CD14-positive monocyte (primary cell): ENCODE measurements at regions not wholly inside any gene's neighbourhood (a gene's known extent, or its start where the extent isn't known, plus 50 kb on each side); places are given as distances from the start of the nearest gene placed in this dataset.

Source experiments
- DNase-seq, 3 donors: peaks; one replicate each; pipeline ENCODE4 v3.0.0-alpha.2; 2011 to 2022
- H2AFZ ChIP-seq: 2 replicates; pipeline ENCODE4 v1.6.0; 2012; ENCODE audit warnings: mild to moderate bottlenecking, low read depth, low read length, inconsistent platforms; ENCODE audit not compliant: insufficient read depth, poor library complexity, severe bottlenecking
- H3K27ac ChIP-seq, 2 donors: 1 replicate in 1 of 2; 2 replicates in 1 of 2; pipeline ENCODE4 v1.5.1; 2012 to 2013; ENCODE audit warnings: low read length in 2 of 2, control low read depth in 1 of 2, inconsistent platforms in 1 of 2, low read depth in 1 of 2, mild to moderate bottlenecking in 1 of 2
- H3K27me3 ChIP-seq, 2 donors: one replicate each; pipeline versions ENCODE4 v1.6.0 to v1.6.1; 2011 to 2013; ENCODE audit warnings: low read length in 2 of 2; ENCODE audit not compliant: control insufficient read depth in 2 of 2, insufficient read depth in 2 of 2
- H3K36me3 ChIP-seq, 2 donors: replicated peaks in 1 of 2; 1 replicate in 1 of 2; 2 replicates in 1 of 2; pipeline versions ENCODE4 v1.5.1 to v1.6.1; 2012 to 2013; ENCODE audit warnings: low read length in 2 of 2, control low read depth in 1 of 2, inconsistent platforms in 1 of 2, mild to moderate bottlenecking in 1 of 2; ENCODE audit not compliant: insufficient read depth in 2 of 2, control insufficient read depth in 1 of 2
- H3K4me1 ChIP-seq, 2 donors: 1 replicate in 1 of 2; 2 replicates in 1 of 2; pipeline versions ENCODE4 v1.5.1 to v1.6.1; 2012 to 2013; ENCODE audit warnings: low read length in 2 of 2, control low read depth in 1 of 2, inconsistent platforms in 1 of 2, mild to moderate bottlenecking in 1 of 2, moderate library complexity in 1 of 2; ENCODE audit not compliant: insufficient read depth in 2 of 2, control insufficient read depth in 1 of 2
- H3K4me2 ChIP-seq: replicated peaks from 2 replicates; pipeline ENCODE3; 2012; ENCODE audit warnings: low read length, moderate library complexity, mild to moderate bottlenecking; ENCODE audit not compliant: poor library complexity, severe bottlenecking; ENCODE audit errors: extremely low read depth
- H3K4me3 ChIP-seq, 3 experiments: fragments of 200-600 bp in 1 of 3; sonication (generic) in 1 of 3; replicated peaks in 1 of 3; 1 replicate in 2 of 3; 2 replicates in 1 of 3; pipeline ENCODE4 v1.5.1; 2011 to 2013; ENCODE audit warnings: low read length in 3 of 3, mild to moderate bottlenecking in 3 of 3, control low read depth in 2 of 3, low read depth in 2 of 3, inconsistent platforms in 1 of 3, moderate library complexity in 1 of 3
- H3K79me2 ChIP-seq: 2 replicates; pipeline ENCODE4 v1.6.0; 2012; ENCODE audit warnings: mild to moderate bottlenecking, control low read depth, inconsistent platforms, low read length, moderate library complexity; ENCODE audit not compliant: insufficient read depth
- H3K9ac ChIP-seq: 2 replicates; pipeline ENCODE4 v1.6.0; 2017; ENCODE audit warnings: low read length, mild to moderate bottlenecking; ENCODE audit not compliant: insufficient read depth, poor library complexity, severe bottlenecking
- H3K9me3 ChIP-seq, 2 donors: replicated peaks in 1 of 2; 1 replicate in 1 of 2; 2 replicates in 1 of 2; pipeline versions ENCODE4 v1.5.1 to v1.6.1; 2012 to 2013; ENCODE audit warnings: low read length in 2 of 2, control low read depth in 1 of 2; ENCODE audit not compliant: control insufficient read depth in 1 of 2, insufficient read depth in 1 of 2
- H4K20me1 ChIP-seq: 2 replicates; pipeline ENCODE4 v1.6.0; 2012; ENCODE audit warnings: mild to moderate bottlenecking, low read length, control low read depth, moderate library complexity; ENCODE audit not compliant: insufficient read depth
- H3K27ac Mint-ChIP-seq, 7 donors: one replicate each; pipeline ENCODE4 v1.8.0; 2020; ENCODE audit warnings: mild to moderate bottlenecking in 7 of 7, mixed read lengths in 7 of 7, moderate library complexity in 6 of 7, inconsistent platforms in 2 of 7
- H3K27me3 Mint-ChIP-seq, 3 donors: one replicate each; pipeline ENCODE4 v1.8.0; 2021 to 2022; ENCODE audit warnings: low read depth in 3 of 3, mild to moderate bottlenecking in 3 of 3, mixed read lengths in 3 of 3, moderate library complexity in 3 of 3, inconsistent platforms in 1 of 3
- H3K36me3 Mint-ChIP-seq, 2 donors: one replicate each; pipeline ENCODE4 v1.8.0; 2020; ENCODE audit warnings: mixed read lengths in 2 of 2, inconsistent platforms in 1 of 2, mild to moderate bottlenecking in 1 of 2
- H3K4me1 Mint-ChIP-seq: one replicate; pipeline ENCODE4 v1.8.0; 2020; ENCODE audit warnings: mild to moderate bottlenecking, mixed read lengths
- H3K4me3 Mint-ChIP-seq, 2 donors: one replicate each; pipeline ENCODE4 v1.8.0; 2020; ENCODE audit warnings: mild to moderate bottlenecking in 2 of 2, mixed read lengths in 2 of 2, moderate library complexity in 1 of 2
- H3K9me3 Mint-ChIP-seq, 7 donors: one replicate each; pipeline ENCODE4 v1.8.0; 2020 to 2022; ENCODE audit warnings: mixed read lengths in 7 of 7, mild to moderate bottlenecking in 6 of 7, moderate library complexity in 6 of 7, inconsistent platforms in 2 of 7
- WGBS: methylation state at CpG from one replicate; pipeline ENCODE4 v1.1.5; 2013; ENCODE audit warnings: missing lambda C conversion rate; ENCODE audit not compliant: insufficient coverage; 5-methylcytosine and 5-hydroxymethylcytosine counted together
- intact Hi-C, 2 donors: fragments of 100-400 bp; cut with micrococcal nuclease; formaldehyde crosslinking; loops; one replicate each; pipeline versions ENCODE4 v1.15.0 to v1.15.1; 2023
- TF ChIP-seq, protein P1 (sequence below): fragments of 200-600 bp; IDR thresholded peaks from one replicate; pipeline ENCODE4 v1.8.0; 2022; ENCODE audit warnings: antibody characterized with exemption, mild to moderate bottlenecking

DNA sequence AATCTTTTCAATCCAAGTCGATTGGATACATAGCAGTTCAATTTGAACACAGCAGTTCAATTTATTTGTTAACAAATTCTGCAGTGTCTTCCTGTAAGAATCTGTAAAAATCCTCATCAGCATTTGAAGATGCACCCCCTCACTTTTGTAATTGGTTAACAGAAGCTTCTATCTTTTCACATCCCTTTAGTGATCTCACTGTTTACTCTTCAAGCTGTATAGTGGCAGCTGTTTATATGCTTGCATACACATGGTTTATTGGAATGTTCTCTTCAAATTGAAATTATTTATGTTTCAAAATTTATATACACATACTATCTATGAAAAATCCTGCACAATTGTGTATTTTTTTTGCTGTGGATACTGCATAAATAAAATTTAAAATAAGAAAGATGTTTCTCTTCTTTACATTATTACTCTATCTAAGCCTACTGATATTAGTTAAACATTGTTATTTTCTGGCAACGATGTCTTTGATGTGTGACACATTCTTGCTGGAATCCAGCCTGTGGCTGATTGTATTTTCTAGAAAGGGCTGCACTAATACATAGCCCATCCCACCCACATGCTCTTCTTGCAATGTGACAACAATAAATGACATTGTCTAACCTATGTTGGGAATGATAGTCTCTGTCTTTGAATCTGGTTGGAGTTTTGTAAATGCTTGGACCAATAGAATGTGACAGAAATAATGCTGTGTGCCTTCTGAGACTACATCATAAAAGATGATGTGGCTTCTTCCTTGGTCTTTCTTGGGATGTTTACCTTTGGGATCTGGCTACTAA lies 573.0 kb downstream of the CD109 start:
- Histone ChIP-seq H3K9ac (no peak overlapping the region), H2AFZ (no peak overlapping the region), H3K27me3 (no peaks in the 10 kb centered on the region), H3K9me3 (no peaks in the 10 kb centered on the region), H4K20me1 (no peaks in the 10 kb centered on the region), H3K4me2 (no peak overlapping the region), H3K4me3 (no peak overlapping the region), H3K4me1 (no peaks in the 10 kb centered on the region), H3K79me2 (no peaks in the 10 kb centered on the region), H3K27ac (no peak overlapping the region), H3K36me3 (no peaks in the 10 kb centered on the region)
- TF ChIP-seq, protein P1, sequence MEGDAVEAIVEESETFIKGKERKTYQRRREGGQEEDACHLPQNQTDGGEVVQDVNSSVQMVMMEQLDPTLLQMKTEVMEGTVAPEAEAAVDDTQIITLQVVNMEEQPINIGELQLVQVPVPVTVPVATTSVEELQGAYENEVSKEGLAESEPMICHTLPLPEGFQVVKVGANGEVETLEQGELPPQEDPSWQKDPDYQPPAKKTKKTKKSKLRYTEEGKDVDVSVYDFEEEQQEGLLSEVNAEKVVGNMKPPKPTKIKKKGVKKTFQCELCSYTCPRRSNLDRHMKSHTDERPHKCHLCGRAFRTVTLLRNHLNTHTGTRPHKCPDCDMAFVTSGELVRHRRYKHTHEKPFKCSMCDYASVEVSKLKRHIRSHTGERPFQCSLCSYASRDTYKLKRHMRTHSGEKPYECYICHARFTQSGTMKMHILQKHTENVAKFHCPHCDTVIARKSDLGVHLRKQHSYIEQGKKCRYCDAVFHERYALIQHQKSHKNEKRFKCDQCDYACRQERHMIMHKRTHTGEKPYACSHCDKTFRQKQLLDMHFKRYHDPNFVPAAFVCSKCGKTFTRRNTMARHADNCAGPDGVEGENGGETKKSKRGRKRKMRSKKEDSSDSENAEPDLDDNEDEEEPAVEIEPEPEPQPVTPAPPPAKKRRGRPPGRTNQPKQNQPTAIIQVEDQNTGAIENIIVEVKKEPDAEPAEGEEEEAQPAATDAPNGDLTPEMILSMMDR = no peak
- Mint-ChIP-seq H3K27ac (no peak overlapping the region), H3K36me3 (no peaks in the 10 kb centered on the region), H3K27me3 (peaks cover 0 to 2% (median 0%) of the 10 kb centered on the region in 3 donors), H3K4me3 (no peak overlapping the region), H3K9me3 (no peaks in the 10 kb centered on the region), H3K4me1 (no peaks in the 10 kb centered on the region)
- WGBS = no CpG with 5 or more reads among the region's 2 CpGs
- no peak for DNase-seq
- intact Hi-C loops = no loop called here

DNA sequence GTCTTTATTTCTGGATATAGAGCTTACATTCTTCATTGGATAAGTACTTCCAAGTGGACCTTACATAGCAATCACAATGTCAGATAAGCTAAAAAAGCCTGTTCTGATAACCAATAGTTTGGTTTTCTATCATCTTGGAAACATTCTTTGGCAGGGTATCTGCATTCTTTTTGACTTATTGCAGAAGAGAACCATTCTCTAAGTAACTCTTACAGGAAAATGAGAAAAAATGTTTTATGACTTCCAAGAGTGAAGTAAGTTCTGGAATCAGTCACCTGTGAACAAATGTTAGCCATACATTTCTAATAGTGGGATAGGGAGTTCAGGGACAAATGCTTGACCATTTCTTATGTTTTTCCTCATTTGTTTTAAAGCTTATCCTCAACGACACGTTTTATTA lies 564.0 kb downstream of the CD109 start:
- Histone ChIP-seq H2AFZ (no peak overlapping the region), H3K9me3 (no peaks in the 10 kb centered on the region), H3K4me2 (no peak overlapping the region), H3K4me3 (no peak overlapping the region), H3K79me2 (no peaks in the 10 kb centered on the region), H3K9ac (no peak overlapping the region), H4K20me1 (no peaks in the 10 kb centered on the region), H3K36me3 (no peaks in the 10 kb centered on the region), H3K4me1 (no peaks in the 10 kb centered on the region), H3K27me3 (no peaks in the 10 kb centered on the region), H3K27ac (no peak overlapping the region)
- intact Hi-C loops = no loop called here
- Mint-ChIP-seq H3K4me3 (no peak overlapping the region), H3K9me3 (peaks cover 0 to 8% (median 4%) of the 10 kb centered on the region in 7 donors), H3K36me3 (no peaks in the 10 kb centered on the region), H3K27ac (no peak overlapping the region), H3K27me3 (no peaks in the 10 kb centered on the region), H3K4me1 (no peaks in the 10 kb centered on the region)
- no CpG with 5 or more reads among the region's 2 CpGs for WGBS
- TF ChIP-seq, protein P1 = no peak
- DNase-seq = no peak
